Spleen (tissue), 11 donors: ENCODE measurements at regions not wholly inside any gene's neighbourhood (a gene's known extent, or its start where the extent isn't known, plus 50 kb on each side); places are given as distances from the start of the nearest gene placed in this dataset.

ENCODE experiments used
- DNase-seq: peaks from one replicate; pipeline ENCODE4 v3.0.0-alpha.2; 2020
- H3K27ac ChIP-seq, 8 donors: fragments of 200-600 bp; sonication (generic) in 7 of 8; 1 replicate in 4 of 8; 2 replicates in 4 of 8; pipeline versions ENCODE4 v1.5.0 to v1.8.0; 2016 to 2021; ENCODE audit warnings: inconsistent platforms in 4 of 8, mild to moderate bottlenecking in 4 of 8, moderate library complexity in 1 of 8
- H3K27me3 ChIP-seq, 7 donors: fragments of 200-600 bp; sonication (generic) in 6 of 7; replicated peaks in 1 of 7; 1 replicate in 4 of 7; 2 replicates in 3 of 7; pipeline versions ENCODE4 v1.5.0 to v1.8.0; 2016 to 2021; ENCODE audit warnings: inconsistent platforms in 3 of 7, mild to moderate bottlenecking in 1 of 7
- H3K36me3 ChIP-seq, 6 donors: fragments of 200-600 bp; sonication (generic) in 5 of 6; 1 replicate in 4 of 6; 2 replicates in 2 of 6; pipeline versions ENCODE4 v1.5.0 to v1.8.0; 2016 to 2021; ENCODE audit warnings: inconsistent platforms in 2 of 6
- H3K4me1 ChIP-seq, 6 donors: fragments of 200-600 bp; sonication (generic) in 5 of 6; 1 replicate in 3 of 6; 2 replicates in 3 of 6; pipeline versions ENCODE4 v1.5.0 to v1.8.0; 2016 to 2021; ENCODE audit warnings: inconsistent platforms in 3 of 6
- H3K4me3 ChIP-seq, 8 donors: fragments of 200-600 bp; sonication (generic) in 7 of 8; 1 replicate in 4 of 8; 2 replicates in 4 of 8; pipeline versions ENCODE4 v1.5.0 to v1.8.0; 2016 to 2021; ENCODE audit warnings: inconsistent platforms in 4 of 8, mild to moderate bottlenecking in 4 of 8, moderate library complexity in 2 of 8
- H3K9me3 ChIP-seq, 8 donors: fragments of 200-600 bp; sonication (generic) in 7 of 8; 1 replicate in 4 of 8; 2 replicates in 4 of 8; pipeline versions ENCODE4 v1.5.0 to v1.8.0; 2016 to 2021; ENCODE audit warnings: inconsistent platforms in 4 of 8
- POLR2A ChIP-seq, 3 donors: fragments of 450-650 bp; IDR thresholded peaks; one replicate each; pipeline ENCODE4 v1.5.1; 2017; ENCODE audit warnings: antibody characterized with exemption in 3 of 3, mild to moderate bottlenecking in 1 of 3
- POLR2AphosphoS5 ChIP-seq, 3 donors: sonication (generic); formaldehyde crosslinking; IDR thresholded peaks; one replicate each; pipeline ENCODE4 v1.5.1; 2017; ENCODE audit warnings: antibody characterized with exemption in 3 of 3
- WGBS, 5 donors: extraction: QIAGEN DNeasy Blood & Tissue Kit in 3 of 5; methylation state at CpG; one replicate each; pipeline versions ENCODE4 v1.1.5 to v1.1.7; 2013 to 2018; 5-methylcytosine and 5-hydroxymethylcytosine counted together
- intact Hi-C: fragments of 100-400 bp; cut with DNase I; formaldehyde crosslinking; loops from one replicate; pipeline ENCODE4 v1.15.0; 2023; ENCODE audit warnings: low total_unique reads
- TF ChIP-seq, protein P1 (sequence below), 11 experiments: fragments of 200-600 bp in 7 of 11; fragments of 450-650 bp in 4 of 11; sonication (generic) in 4 of 11; IDR thresholded peaks in 8 of 11; conservative IDR thresholded peaks in 3 of 11; 1 replicate in 7 of 11; 2 replicates in 4 of 11; pipeline versions ENCODE4 v1.4.0 to v1.8.0; 2016 to 2021; ENCODE audit warnings: antibody characterized with exemption in 11 of 11, inconsistent platforms in 4 of 11, mild to moderate bottlenecking in 1 of 11
- donor health status: healthy with polysubstance abuse.
- donor health status: DM: no; HTN: no; CAD: no; lungs with moderate emphysema.
- donor health status: DM: no; HTN: no; CAD: no.
- donor health status: Bipolar disorder and iron deficiency.
- donor health status: healthy.
- donor health status: DM: no; HTN: no; CAD: no.
- donor health status: DM: yes; HTN: yes; CAD: no.

DNA sequence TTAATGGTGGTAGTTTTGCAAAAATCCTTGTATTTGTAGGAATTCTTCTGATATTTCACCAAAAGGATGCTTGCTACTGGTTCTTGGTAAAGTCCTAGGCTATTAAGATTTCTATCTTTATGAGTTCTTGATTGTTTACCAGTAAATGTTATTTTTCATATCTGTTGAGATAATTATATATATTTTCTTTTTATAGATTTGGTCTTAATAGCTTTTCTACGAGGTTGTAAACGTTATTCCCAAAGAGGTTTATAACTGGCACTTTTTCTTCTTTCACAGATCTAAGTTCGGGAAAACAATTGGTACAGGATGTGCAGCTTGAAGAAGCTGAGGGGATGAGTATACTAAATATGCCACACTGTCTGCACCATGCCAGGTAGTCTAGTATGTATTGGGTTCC is 55.1 kb upstream of the HBS1L start:
- Histone ChIP-seq H3K4me3 (no peak overlapping the region), H3K27ac (no peak overlapping the region), H3K4me1 (no peaks in the 10 kb centered on the region), H3K9me3 (no peaks in the 10 kb centered on the region), H3K27me3 (peaks cover 0 to 9% (median 0%) of the 10 kb centered on the region in 7 donors), H3K36me3 (no peaks in the 10 kb centered on the region)
- intact Hi-C loops = no loop called here
- no peak for DNase-seq
- WGBS, 5 donors = 70 to 82% (median 81%) methylated on average over 3 of the region's 3 CpGs
- TF ChIP-seq POLR2A (IDR thresholded peaks at IDR 0.05) = no peak
- no peak for TF ChIP-seq POLR2AphosphoS5 (IDR thresholded peaks at IDR 0.05)
- TF ChIP-seq, protein P1, sequence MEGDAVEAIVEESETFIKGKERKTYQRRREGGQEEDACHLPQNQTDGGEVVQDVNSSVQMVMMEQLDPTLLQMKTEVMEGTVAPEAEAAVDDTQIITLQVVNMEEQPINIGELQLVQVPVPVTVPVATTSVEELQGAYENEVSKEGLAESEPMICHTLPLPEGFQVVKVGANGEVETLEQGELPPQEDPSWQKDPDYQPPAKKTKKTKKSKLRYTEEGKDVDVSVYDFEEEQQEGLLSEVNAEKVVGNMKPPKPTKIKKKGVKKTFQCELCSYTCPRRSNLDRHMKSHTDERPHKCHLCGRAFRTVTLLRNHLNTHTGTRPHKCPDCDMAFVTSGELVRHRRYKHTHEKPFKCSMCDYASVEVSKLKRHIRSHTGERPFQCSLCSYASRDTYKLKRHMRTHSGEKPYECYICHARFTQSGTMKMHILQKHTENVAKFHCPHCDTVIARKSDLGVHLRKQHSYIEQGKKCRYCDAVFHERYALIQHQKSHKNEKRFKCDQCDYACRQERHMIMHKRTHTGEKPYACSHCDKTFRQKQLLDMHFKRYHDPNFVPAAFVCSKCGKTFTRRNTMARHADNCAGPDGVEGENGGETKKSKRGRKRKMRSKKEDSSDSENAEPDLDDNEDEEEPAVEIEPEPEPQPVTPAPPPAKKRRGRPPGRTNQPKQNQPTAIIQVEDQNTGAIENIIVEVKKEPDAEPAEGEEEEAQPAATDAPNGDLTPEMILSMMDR (IDR thresholded peaks at IDR 0.05 in 8 of 11, conservative IDR thresholded peaks at IDR 0.05 in 3 of 11) = no peak

DNA sequence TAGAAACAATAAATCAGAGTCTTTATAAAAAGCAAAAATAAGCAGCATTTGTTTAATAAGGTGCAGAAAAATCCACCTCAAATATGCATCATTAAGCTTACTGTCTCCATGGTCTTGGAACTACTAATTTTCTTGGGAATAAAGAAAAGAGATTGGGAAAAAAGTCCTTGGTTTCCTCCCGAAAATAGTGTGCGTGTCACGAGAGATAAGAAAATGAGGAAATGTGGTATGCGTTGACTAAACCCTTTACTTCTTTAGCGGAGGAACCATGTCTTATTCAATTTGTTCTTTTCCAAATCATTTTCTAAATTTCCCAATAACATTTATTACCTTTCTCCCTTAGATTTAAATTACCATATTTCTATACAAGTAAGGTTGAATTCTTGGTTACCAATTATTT is 54.1 kb upstream of the HBS1L start:
- no peak overlapping the region for H3K27ac ChIP-seq
- peaks cover 0 to 9% (median 0%) of the 10 kb centered on the region in 7 donors for H3K27me3 ChIP-seq
- TF ChIP-seq POLR2A (IDR thresholded peaks at IDR 0.05) (no peak), POLR2AphosphoS5 (IDR thresholded peaks at IDR 0.05) (no peak)
- TF ChIP-seq, protein P1 (IDR thresholded peaks at IDR 0.05 in 8 of 11, conservative IDR thresholded peaks at IDR 0.05 in 3 of 11) = no peak
- 44 to 63% (median 53%) methylated on average over 5 of the region's 5 CpGs for WGBS, 5 donors
- no peaks in the 10 kb centered on the region for H3K36me3 ChIP-seq
- H3K4me3 ChIP-seq = no peak overlapping the region
- peaks cover 0 to 7% (median 0%) of the 10 kb centered on the region in 6 donors for H3K4me1 ChIP-seq
- DNase-seq = no peak
- H3K9me3 ChIP-seq = no peaks in the 10 kb centered on the region
- intact Hi-C loops = no loop called here

DNA sequence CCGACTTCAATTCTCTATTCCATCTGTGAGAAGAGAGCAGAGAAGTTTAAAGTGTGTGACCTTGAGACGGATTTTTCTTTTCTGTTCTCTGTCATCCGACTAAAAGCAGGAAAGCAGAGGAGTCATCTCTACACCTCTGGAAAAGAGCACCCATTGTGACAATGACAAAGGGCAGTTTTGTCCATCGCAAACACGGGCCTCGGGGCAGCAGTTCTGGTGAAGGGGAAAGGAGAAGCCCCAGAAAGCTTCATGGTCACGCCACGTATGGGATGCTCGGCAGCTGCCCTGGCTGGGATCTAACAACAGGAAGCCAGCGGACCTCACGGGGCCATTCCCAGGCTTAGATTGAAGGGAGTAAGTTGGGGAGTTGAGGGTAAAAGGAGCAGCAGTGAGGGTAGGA is 52.0 kb upstream of the HBS1L start:
- peaks cover 0 to 22% (median 0%) of the 10 kb centered on the region in 6 donors for H3K4me1 ChIP-seq
- no peak for DNase-seq
- no peaks in the 10 kb centered on the region for H3K36me3 ChIP-seq
- WGBS, 5 donors = 83 to 93% (median 90%) methylated on average over 11 of the region's 11 CpGs
- no peak overlapping the region for H3K4me3 ChIP-seq
- H3K9me3 ChIP-seq = no peaks in the 10 kb centered on the region
- TF ChIP-seq POLR2A (IDR thresholded peaks at IDR 0.05) (no peak), POLR2AphosphoS5 (IDR thresholded peaks at IDR 0.05) (no peak)
- TF ChIP-seq, protein P1 (IDR thresholded peaks at IDR 0.05 in 8 of 11, conservative IDR thresholded peaks at IDR 0.05 in 3 of 11) = no peak
- peaks cover 0 to 9% (median 0%) of the 10 kb centered on the region in 7 donors for H3K27me3 ChIP-seq
- intact Hi-C loops = no loop called here
- no peak overlapping the region for H3K27ac ChIP-seq

DNA sequence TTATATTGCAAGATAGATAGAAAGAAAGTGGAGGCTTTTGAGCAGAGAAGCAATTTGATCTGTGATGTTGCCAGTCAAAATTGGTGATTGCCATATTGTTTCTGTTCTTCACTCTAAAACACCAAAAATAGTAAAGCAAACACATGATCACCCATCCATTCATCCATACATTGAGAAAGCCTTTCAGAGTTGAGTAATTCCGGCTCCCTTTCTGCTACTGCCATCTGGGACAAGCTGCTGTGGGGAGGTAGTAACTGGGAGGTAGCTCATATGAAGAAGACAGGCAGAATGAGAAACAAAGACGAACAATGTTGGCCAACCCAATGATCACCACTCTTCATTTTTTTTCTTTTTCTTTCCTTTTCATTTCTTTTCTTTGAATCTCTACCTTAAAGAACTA is 51.1 kb upstream of the HBS1L start:
- Histone ChIP-seq H3K4me3 (no peak overlapping the region), H3K27ac (no peak overlapping the region), H3K36me3 (no peaks in the 10 kb centered on the region), H3K4me1 (peaks cover 0 to 22% (median 0%) of the 10 kb centered on the region in 6 donors), H3K9me3 (no peaks in the 10 kb centered on the region), H3K27me3 (peaks cover 0 to 8% (median 0%) of the 10 kb centered on the region in 7 donors)
- TF ChIP-seq POLR2AphosphoS5 (IDR thresholded peaks at IDR 0.05) (no peak), POLR2A (IDR thresholded peaks at IDR 0.05) (no peak)
- TF ChIP-seq, protein P1 (IDR thresholded peaks at IDR 0.05 in 8 of 11, conservative IDR thresholded peaks at IDR 0.05 in 3 of 11) = no peak
- no peak for DNase-seq
- intact Hi-C loops = no loop called here
- WGBS, 5 donors = 50 to 81% (median 74%) methylated on average over 2 of the region's 2 CpGs
